Trophoblast cell (in vitro differentiated cells and primary cell): ENCODE measurements at regions not wholly inside any gene's neighbourhood (a gene's known extent, or its start where the extent isn't known, plus 50 kb on each side); places are given as distances from the start of the nearest gene placed in this dataset.

Source experiments
- DNase-seq, 2 donors: peaks; one replicate each; pipeline ENCODE4 v3.0.0-alpha.2; 2016
- H2AFZ ChIP-seq: 2 replicates; pipeline ENCODE4 v1.6.1; 2013; ENCODE audit warnings: low read length, moderate library complexity, mild to moderate bottlenecking; ENCODE audit not compliant: insufficient read depth, poor library complexity
- H2AK5ac ChIP-seq: 2 replicates; pipeline ENCODE4 v1.6.1; 2013; ENCODE audit warnings: mild to moderate bottlenecking, low read length
- H2BK120ac ChIP-seq: 2 replicates; pipeline ENCODE4 v1.6.1; 2013; ENCODE audit warnings: low read length, mild to moderate bottlenecking, moderate library complexity; ENCODE audit not compliant: insufficient read depth, poor library complexity
- H2BK12ac ChIP-seq: 2 replicates; pipeline ENCODE4 v1.6.1; 2013; ENCODE audit warnings: mild to moderate bottlenecking, low read length, moderate library complexity
- H2BK5ac ChIP-seq: 2 replicates; pipeline ENCODE4 v1.6.1; 2013; ENCODE audit warnings: low read length, low read depth, moderate library complexity, mild to moderate bottlenecking; ENCODE audit not compliant: poor library complexity
- H3K14ac ChIP-seq: 2 replicates; pipeline ENCODE4 v1.6.1; 2013; ENCODE audit warnings: mild to moderate bottlenecking, low read length
- H3K18ac ChIP-seq: 2 replicates; pipeline ENCODE4 v1.6.1; 2013; ENCODE audit warnings: mild to moderate bottlenecking, low read length
- H3K23ac ChIP-seq: 2 replicates; pipeline ENCODE4 v1.6.1; 2013; ENCODE audit warnings: low read length
- H3K27ac ChIP-seq: 2 replicates; pipeline ENCODE4 v1.5.1; 2013; ENCODE audit warnings: low read depth, mild to moderate bottlenecking, inconsistent platforms, low read length, moderate library complexity
- H3K27me3 ChIP-seq: 2 replicates; pipeline ENCODE4 v1.6.1; 2013; ENCODE audit warnings: inconsistent platforms, mild to moderate bottlenecking, low read length, moderate library complexity; ENCODE audit not compliant: insufficient read depth
- H3K36me3 ChIP-seq, 2 experiments: 1 replicate in 1 of 2; 2 replicates in 1 of 2; pipeline ENCODE4 v1.6.1; 2013; ENCODE audit warnings: low read length in 2 of 2, mild to moderate bottlenecking in 2 of 2, moderate library complexity in 1 of 2; ENCODE audit not compliant: insufficient read depth in 2 of 2, control insufficient read depth in 1 of 2
- H3K4ac ChIP-seq: 2 replicates; pipeline ENCODE4 v1.6.1; 2013; ENCODE audit warnings: low read depth, mild to moderate bottlenecking, low read length, moderate library complexity
- H3K4me1 ChIP-seq, 2 experiments: 1 replicate in 1 of 2; 2 replicates in 1 of 2; pipeline ENCODE4 v1.6.1; 2013; ENCODE audit warnings: low read length in 2 of 2, mild to moderate bottlenecking in 2 of 2, moderate library complexity in 1 of 2; ENCODE audit not compliant: insufficient read depth in 2 of 2, control insufficient read depth in 1 of 2
- H3K4me2 ChIP-seq: 2 replicates; pipeline ENCODE4 v1.6.1; 2013; ENCODE audit warnings: inconsistent platforms, mild to moderate bottlenecking, low read length, moderate library complexity
- H3K4me3 ChIP-seq: 2 replicates; pipeline ENCODE4 v1.5.1; 2013; ENCODE audit warnings: mild to moderate bottlenecking, low read depth, low read length, inconsistent platforms
- H3K79me1 ChIP-seq: one replicate; pipeline ENCODE4 v1.6.1; 2013; ENCODE audit warnings: low read length
- H3K79me2 ChIP-seq: 2 replicates; pipeline ENCODE4 v1.6.1; 2013; ENCODE audit warnings: low read length, mild to moderate bottlenecking; ENCODE audit not compliant: control insufficient read depth, insufficient read depth, poor library complexity
- H3K9ac ChIP-seq: 2 replicates; pipeline ENCODE4 v1.6.1; 2013; ENCODE audit warnings: mild to moderate bottlenecking, low read length
- H3K9me3 ChIP-seq: 2 replicates; pipeline ENCODE4 v1.6.1; 2013; ENCODE audit warnings: low read depth, mild to moderate bottlenecking, control low read depth, inconsistent platforms, low read length; ENCODE audit not compliant: insufficient read depth
- H4K12ac ChIP-seq: 2 replicates; pipeline ENCODE4 v1.6.1; 2013; ENCODE audit warnings: low read depth, mild to moderate bottlenecking, low read length, moderate library complexity
- H4K8ac ChIP-seq: 2 replicates; pipeline ENCODE4 v1.6.1; 2013; ENCODE audit warnings: low read depth, mild to moderate bottlenecking, low read length, moderate library complexity
- H4K91ac ChIP-seq: one replicate; pipeline ENCODE4 v1.6.1; 2013; ENCODE audit warnings: low read depth, mild to moderate bottlenecking, low read length, moderate library complexity
- WGBS: extraction: QIAGEN DNeasy Blood & Tissue Kit; methylation state at CpG from one replicate; pipeline ENCODE4 v1.1.7; 2013; ENCODE audit warnings: missing lambda C conversion rate; ENCODE audit not compliant: insufficient read length, insufficient coverage; ENCODE audit errors: extremely low coverage; 5-methylcytosine and 5-hydroxymethylcytosine counted together

- H3K4me1 ChIP-seq: peaks cover 2 to 9% of the 10 kb centered on the region in 2 experiments
- no peak overlapping the region for H2BK120ac ChIP-seq
- H3K27me3 ChIP-seq: no peaks in the 10 kb centered on the region
- no peak overlapping the region for H3K27ac ChIP-seq
- no peak overlapping the region for H3K23ac ChIP-seq
- DNase-seq: no peak
- H2AFZ ChIP-seq: no peak overlapping the region
- no peak overlapping the region for H2BK5ac ChIP-seq
- no peak overlapping the region for H4K91ac ChIP-seq
- H3K9ac ChIP-seq: no peak overlapping the region
- H4K8ac ChIP-seq: no peak overlapping the region
- peaks cover 3% of the 10 kb centered on the region for H3K79me1 ChIP-seq
- no peak overlapping the region for H2AK5ac ChIP-seq
- WGBS: no CpG with 5 or more reads among the region's 2 CpGs
- H4K12ac ChIP-seq: no peak overlapping the region
- H3K4ac ChIP-seq: no peak overlapping the region
- H3K14ac ChIP-seq: no peak overlapping the region
- no peak overlapping the region for H3K18ac ChIP-seq
- H3K79me2 ChIP-seq: no peaks in the 10 kb centered on the region
- no peak overlapping the region for H2BK12ac ChIP-seq
- no peaks in the 10 kb centered on the region for H3K36me3 ChIP-seq
- H3K4me2 ChIP-seq: no peak overlapping the region
- no peak overlapping the region for H3K4me3 ChIP-seq
- H3K9me3 ChIP-seq: no peaks in the 10 kb centered on the region
Observed at GRCh38 chr18:51617572-51618260, 420.2 kb upstream of the MEX3C start.

DNA sequence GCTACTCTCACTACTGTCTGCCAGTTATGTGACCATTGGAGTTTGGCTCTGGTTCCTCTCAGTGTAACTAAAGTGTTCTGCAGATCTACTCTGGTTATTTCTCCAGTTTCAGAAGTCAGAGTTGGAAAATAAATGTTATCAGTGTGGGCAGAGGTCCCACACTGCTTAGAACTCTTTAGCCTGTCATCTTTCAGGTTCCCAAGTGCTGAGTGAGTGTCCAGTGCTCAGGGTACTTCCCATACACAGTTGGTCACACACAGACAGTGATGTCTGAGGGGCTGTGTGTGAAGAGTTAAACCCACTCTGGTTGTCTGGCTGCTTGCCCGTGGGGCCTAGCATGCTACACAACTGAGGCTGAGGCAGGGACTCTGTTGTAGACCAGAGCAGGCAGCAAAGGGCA, 421.8 kb upstream of the MEX3C start:
- WGBS: no CpG with 5 or more reads among the region's 1 CpG
- no peak for DNase-seq
- Histone ChIP-seq H3K27ac (no peak overlapping the region), H3K4me2 (no peak overlapping the region), H4K8ac (no peak overlapping the region), H3K9ac (no peak overlapping the region), H3K4ac (no peak overlapping the region), H2BK5ac (no peak overlapping the region), H2BK120ac (no peak overlapping the region), H4K12ac (no peak overlapping the region), H4K91ac (no peak overlapping the region), H3K4me1 (peaks cover 0 to 7% of the 10 kb centered on the region in 2 experiments), H3K9me3 (no peaks in the 10 kb centered on the region), H3K27me3 (no peaks in the 10 kb centered on the region), H2BK12ac (no peak overlapping the region), H3K79me1 (peaks cover 3% of the 10 kb centered on the region), H3K36me3 (no peaks in the 10 kb centered on the region), H3K79me2 (no peaks in the 10 kb centered on the region), H3K4me3 (no peak overlapping the region), H3K14ac (no peak overlapping the region), H3K23ac (no peak overlapping the region), H2AK5ac (no peak overlapping the region), H3K18ac (no peak overlapping the region), H2AFZ (no peak overlapping the region)

DNA sequence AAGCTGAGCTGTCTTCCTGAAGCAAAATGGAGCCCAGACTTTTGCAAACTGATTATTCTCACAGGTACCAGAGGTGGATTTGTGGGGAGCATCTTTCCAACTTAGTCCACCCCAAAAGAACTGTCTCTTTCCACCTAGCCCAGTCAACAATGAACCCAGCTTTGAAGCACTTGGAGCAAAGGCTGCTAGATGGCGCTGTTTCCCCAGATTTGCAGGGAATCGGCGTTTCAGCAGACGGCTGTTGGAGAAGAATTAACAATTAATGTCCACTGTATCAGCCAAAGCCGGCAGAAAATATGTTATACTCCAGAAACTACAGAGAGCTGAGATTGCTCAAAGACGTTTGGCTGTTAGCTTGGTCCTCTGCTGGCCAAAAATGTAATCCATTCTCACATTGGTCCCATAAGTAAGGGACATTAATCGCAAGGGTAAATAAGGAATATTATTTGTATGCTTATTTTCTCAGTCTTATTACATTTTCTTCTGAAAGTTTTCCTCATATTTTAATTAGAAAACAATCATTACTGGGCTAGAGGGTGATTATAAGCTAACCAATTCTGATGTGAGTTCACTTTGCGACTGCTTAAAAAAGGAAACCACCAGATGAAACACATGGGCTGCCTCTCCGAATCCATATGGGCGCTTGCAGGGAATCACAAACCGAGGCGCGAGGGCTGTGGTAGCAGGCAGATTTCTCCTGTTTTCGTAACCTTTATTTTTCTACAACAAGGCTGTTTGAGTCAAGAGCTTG, 423.8 kb upstream of the MEX3C start:
- Histone ChIP-seq H3K4me3 (no peak overlapping the region), H3K14ac (no peak overlapping the region), H4K12ac (no peak overlapping the region), H3K79me2 (no peaks in the 10 kb centered on the region), H3K79me1 (no peaks in the 10 kb centered on the region), H3K23ac (no peak overlapping the region), H4K8ac (no peak overlapping the region), H3K27ac (no peak overlapping the region), H2AK5ac (no peak overlapping the region), H3K9ac (no peak overlapping the region), H3K18ac (no peak overlapping the region), H2AFZ (no peak overlapping the region), H3K9me3 (no peaks in the 10 kb centered on the region), H4K91ac (no peak overlapping the region), H3K27me3 (no peaks in the 10 kb centered on the region), H3K36me3 (no peaks in the 10 kb centered on the region), H3K4ac (no peak overlapping the region), H2BK5ac (no peak overlapping the region), H2BK12ac (no peak overlapping the region), H3K4me2 (no peak overlapping the region), H3K4me1 (no peaks in the 10 kb centered on the region), H2BK120ac (no peak overlapping the region)
- peak in 1 of 2 donors; percentile 66 for DNase-seq
- WGBS: no CpG with 5 or more reads among the region's 14 CpGs

DNA sequence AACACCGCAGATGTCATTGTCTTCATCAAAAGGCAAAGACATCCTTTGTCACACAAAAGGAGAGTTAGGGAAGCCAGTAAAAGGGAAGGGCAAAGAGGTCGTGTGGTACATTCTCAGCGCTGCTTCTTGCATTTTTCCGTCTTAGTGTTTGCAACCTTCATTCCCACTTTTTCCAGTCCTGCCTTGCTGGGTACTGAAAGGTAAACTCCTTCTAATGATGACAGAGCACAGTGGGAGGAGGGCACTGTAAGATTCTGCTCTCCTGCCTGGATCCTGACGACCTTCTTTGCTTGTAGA, 424.3 kb upstream of the MEX3C start:
- Histone ChIP-seq H2AFZ (no peak overlapping the region), H2BK5ac (no peak overlapping the region), H3K79me2 (no peaks in the 10 kb centered on the region), H3K14ac (no peak overlapping the region), H2BK12ac (no peak overlapping the region), H3K4ac (no peak overlapping the region), H3K27me3 (no peaks in the 10 kb centered on the region), H2AK5ac (no peak overlapping the region), H3K79me1 (no peaks in the 10 kb centered on the region), H3K36me3 (no peaks in the 10 kb centered on the region), H3K27ac (no peak overlapping the region), H4K91ac (no peak overlapping the region), H3K9me3 (no peaks in the 10 kb centered on the region), H3K9ac (no peak overlapping the region), H3K4me2 (no peak overlapping the region), H2BK120ac (no peak overlapping the region), H3K4me3 (no peak overlapping the region), H4K12ac (no peak overlapping the region), H3K23ac (no peak overlapping the region), H3K4me1 (no peaks in the 10 kb centered on the region), H3K18ac (no peak overlapping the region), H4K8ac (no peak overlapping the region)
- no CpG with 5 or more reads among the region's 5 CpGs for WGBS
- DNase-seq: no peak
